GM21367 (cell line): ENCODE measurements at regions not wholly inside any gene's neighbourhood (a gene's known extent, or its start where the extent isn't known, plus 50 kb on each side); places are given as distances from the start of the nearest gene placed in this dataset.
"Not testable (repeated sequence)": the region's sequence is repeated elsewhere in the genome, so short reads cannot be mapped to it uniquely, and the experiment has no call there.

Experiments
- ATAC-seq: cut with Tn5 transposase; IDR thresholded peaks from one replicate; pipeline ENCODE4 v1.9.1; 2021; ENCODE audit not compliant: unreplicated experiment

GRCh38 chr10:10667466-10667865 lies 350.2 kb upstream of the CELF2 start:
- ATAC-seq: no peak

- no peak for ATAC-seq
Observed at GRCh38 chr10:10676972-10677371, 340.7 kb upstream of the CELF2 start.

- peak; percentile 80 for ATAC-seq
Observed at GRCh38 chr10:10677479-10677878, 340.2 kb upstream of the CELF2 start.

GRCh38 chr10:10680496-10680895 lies 337.2 kb upstream of the CELF2 start:
- no peak for ATAC-seq

GRCh38 chr10:10684972-10685371 lies 332.7 kb upstream of the CELF2 start:
- no peak for ATAC-seq

- peak; percentile 71 for ATAC-seq
Observed at GRCh38 chr10:10685566-10685965, 332.1 kb upstream of the CELF2 start.

GRCh38 chr10:10687751-10688150 lies 329.9 kb upstream of the CELF2 start:
- no peak for ATAC-seq

GRCh38 chr10:10699427-10699826 lies 318.2 kb upstream of the CELF2 start:
- no peak for ATAC-seq

- no peak for ATAC-seq
Observed at GRCh38 chr10:10701084-10701611, 316.5 kb upstream of the CELF2 start.

- ATAC-seq: no peak
Observed at GRCh38 chr10:10702211-10702610, 315.5 kb upstream of the CELF2 start.

- ATAC-seq: no peak
Observed at GRCh38 chr10:10703382-10703781, 314.3 kb upstream of the CELF2 start.

GRCh38 chr10:10712155-10712704 lies 305.4 kb upstream of the CELF2 start:
- no peak for ATAC-seq

- no peak for ATAC-seq
Observed at GRCh38 chr10:10714327-10714726, 303.3 kb upstream of the CELF2 start.

GRCh38 chr10:10716972-10717371 lies 300.7 kb upstream of the CELF2 start:
- no peak for ATAC-seq

GRCh38 chr10:10722422-10722821 lies 295.2 kb upstream of the CELF2 start:
- no peak for ATAC-seq

GRCh38 chr10:10725196-10725595 lies 292.5 kb upstream of the CELF2 start:
- no peak for ATAC-seq

GRCh38 chr10:10726101-10726500 lies 291.6 kb upstream of the CELF2 start:
- ATAC-seq: no peak

- not testable (repeated sequence) for ATAC-seq
Observed at GRCh38 chr10:10727411-10727810, 290.3 kb upstream of the CELF2 start.

- ATAC-seq: no peak
Observed at GRCh38 chr10:10727812-10728211, 289.9 kb upstream of the CELF2 start.

GRCh38 chr10:10730471-10731043 lies 287.1 kb upstream of the CELF2 start:
- ATAC-seq: no peak

GRCh38 chr10:10731366-10731765 lies 286.3 kb upstream of the CELF2 start:
- ATAC-seq: no peak

GRCh38 chr10:10734356-10735064 lies 283.2 kb upstream of the CELF2 start:
- ATAC-seq: no peak
